Activated T-cell treated with anti-CD3 and anti-CD28 coated beads, Interleukin-2, amount 50 U/mL, for 48 hours (primary cell): ENCODE measurements at regions not wholly inside any gene's neighbourhood (a gene's known extent, or its start where the extent isn't known, plus 50 kb on each side); places are given as distances from the start of the nearest gene placed in this dataset.

Source experiments
- DNase-seq, 2 experiments: peaks; one replicate each; pipeline ENCODE4 v3.0.0-alpha.2; 2020

DNA sequence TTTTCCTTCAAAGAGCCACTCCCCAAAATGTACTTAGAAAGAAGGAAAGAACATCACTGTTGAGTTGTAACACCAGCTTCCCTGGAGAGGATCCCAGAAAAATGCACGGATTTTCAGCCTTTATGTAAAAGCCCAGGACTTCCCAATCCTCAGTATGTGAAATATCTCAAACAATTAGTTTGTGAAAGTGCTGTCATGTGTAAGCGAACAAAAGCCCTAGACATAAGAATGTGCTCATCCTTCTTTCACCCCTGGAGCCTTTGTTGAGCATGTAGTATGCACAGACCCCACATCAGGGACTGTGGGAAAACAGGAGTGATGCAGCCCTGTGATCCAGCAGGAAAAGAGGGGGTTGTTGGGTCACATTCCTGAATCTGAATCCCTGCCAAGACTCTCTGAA lies 441.4 kb upstream of the ZNF507 start:
- no peak for DNase-seq

DNA sequence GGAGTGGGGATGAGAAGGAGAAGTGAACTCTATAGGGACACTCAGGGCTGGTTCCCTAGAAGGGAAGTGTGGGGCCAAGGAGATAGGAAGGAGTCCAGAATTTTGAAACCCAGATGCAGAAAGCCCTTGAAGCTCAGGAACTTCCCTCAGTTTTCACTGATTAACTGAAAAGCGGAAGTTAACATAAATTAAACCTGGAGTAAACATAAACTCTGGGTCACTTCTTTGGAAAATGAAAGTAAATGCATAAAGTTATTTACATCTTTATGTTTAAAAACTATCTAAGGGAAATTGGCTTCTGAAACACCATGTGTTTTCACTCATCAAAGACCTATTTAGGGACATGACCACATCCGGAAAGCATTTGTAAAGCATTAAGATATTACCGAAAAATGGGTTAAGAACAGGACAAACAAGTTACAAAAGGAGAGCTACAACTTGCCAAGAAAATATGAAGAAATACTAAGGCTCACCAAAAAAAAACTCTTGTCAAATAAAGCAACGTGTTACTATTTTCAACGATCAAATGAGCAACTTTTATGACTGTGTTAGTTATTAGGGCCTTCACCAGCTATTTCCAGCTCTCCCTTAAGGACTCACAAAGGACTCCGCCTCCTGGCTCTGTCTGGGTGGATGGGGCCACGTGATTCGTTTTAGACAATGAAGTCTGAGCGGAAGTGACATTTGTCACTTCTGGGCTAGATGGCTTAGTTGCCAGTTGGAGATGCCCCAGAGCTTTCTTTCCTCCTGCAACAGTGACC lies 439.1 kb upstream of the ZNF507 start:
- no peak for DNase-seq

DNA sequence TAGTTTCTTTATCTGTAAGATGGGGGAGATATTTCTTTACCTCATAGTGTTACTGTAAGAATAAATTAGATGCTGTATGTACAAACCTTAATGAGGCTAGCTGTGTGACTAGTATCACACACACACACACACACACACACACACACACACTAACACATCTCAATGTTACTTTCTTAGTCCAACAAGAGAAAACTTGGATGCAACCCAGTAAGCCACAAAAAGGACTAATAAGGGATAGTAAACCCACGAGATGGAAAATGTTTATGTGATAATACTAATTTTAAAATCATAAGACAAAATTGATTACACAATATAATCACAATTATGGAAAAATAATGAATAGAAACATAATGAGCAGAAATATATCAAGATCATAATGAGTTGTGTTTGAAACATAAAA lies 437.7 kb upstream of the ZNF507 start:
- no peak for DNase-seq

DNA sequence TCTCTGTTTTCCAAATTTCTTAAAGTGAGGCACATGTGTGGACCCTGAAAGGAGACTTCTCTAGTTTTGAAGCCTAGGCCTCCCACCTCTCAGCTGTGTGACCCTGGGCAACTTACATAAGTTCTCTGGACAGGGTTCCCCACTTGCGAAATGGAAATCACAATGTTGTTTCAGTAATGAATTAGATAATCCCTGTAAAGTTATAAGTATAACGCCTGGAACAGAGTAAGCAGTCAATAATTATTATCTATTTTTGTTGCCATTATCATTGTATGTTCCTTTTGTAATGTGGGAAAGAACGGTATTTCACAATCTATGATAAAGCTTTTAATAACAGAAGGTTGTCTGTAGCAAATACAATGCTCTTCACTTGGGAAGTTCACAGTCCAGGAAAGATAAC lies 437.3 kb upstream of the ZNF507 start:
- DNase-seq: no peak

DNA sequence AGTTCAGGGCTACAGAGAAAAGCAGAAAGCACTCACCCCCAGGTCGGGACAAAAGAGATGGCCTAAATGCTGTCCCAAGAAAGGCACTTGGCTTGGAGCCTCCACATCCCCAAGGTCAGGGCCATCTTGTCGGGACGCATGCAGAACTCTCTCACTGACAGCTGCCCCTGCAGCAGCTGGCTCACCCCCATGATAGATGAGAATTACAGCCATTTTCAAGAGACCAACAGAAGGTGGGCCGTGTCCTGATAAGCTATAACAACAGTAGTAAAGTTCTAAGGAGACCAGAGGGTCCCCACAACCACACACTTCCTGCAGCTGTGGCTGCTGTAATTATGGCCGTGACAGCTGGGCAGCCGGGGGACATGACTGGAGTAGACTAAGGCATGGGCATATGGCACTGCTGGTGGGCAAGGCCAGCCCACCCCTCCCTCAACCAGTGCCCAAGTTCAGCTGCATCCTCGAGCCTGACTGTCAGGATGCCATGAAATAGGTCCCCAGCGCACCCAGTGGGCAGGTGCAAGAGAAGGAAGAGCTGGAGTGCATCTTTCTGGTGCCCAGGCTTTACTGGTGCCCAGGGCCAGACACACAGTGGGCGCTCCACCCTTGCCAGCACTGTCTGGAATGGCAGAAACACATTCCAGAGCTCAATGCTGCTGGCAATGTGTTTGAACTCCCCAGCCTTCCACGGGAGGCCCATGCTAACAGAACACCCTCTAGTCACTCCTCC lies 436.7 kb upstream of the ZNF507 start:
- DNase-seq: no peak

DNA sequence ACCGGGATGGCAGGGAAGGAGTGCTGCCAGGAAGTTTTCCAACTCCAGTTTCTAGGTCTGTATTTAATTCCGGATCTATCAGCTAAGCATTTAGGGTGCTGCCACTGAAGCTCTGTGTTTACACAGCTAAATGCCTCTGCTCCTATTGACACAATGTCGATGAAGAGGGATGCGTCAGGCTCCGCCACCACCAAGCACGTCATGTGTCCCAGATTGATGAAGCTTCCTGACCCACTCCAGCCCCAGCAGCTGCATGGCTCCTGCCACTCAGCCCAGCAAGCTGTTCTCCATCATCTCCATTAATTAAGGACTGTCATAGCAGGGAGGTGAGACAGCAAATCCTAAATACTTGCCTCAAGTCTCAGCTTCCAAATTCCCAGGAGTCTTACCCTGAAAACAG lies 435.2 kb upstream of the ZNF507 start:
- no peak for DNase-seq

DNA sequence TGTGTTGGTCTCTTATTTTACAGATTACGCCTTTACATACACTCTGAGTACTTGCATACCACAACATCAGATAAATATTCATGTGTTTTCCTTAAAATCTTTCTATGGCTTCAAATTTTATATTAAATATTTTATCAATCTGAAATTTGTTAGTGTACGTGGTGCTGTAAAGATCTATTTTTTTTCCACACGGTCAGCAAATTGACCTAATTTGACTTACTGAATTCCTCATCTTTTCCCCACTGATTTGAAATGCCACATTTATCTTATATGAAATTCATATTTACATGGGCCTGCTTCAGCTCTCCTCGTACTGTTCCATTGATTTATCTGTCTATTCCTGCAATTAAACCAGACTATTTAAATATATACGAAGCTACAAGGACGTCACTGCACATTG lies 433.8 kb upstream of the ZNF507 start:
- no peak for DNase-seq

DNA sequence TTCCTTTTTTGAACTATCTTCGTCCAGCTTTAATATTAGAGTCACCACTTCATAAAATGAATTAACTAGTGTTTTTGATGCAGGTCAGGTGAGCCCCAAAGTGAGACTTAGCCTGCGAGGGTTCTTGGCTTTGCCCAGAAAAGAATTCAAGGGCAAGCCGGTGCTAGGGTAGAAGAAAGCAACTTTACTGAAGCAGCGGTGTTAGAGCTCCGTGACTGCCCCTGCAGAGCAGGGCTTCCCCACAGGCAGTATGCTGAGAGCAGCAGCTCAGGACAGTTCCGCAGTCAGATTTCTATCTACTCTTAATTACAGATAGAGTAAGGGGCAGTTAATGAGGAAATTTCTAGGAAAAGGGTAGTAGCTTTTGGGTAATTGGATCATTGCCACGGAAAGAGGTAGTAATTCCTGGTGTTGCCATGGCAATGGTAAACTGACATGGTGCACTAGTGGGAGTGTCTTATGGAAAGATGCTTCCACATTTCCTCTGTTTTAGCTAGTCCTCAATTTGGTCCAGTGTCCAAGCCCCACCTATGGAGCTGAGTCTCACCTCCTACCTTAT lies 432.2 kb upstream of the ZNF507 start:
- DNase-seq: no peak

DNA sequence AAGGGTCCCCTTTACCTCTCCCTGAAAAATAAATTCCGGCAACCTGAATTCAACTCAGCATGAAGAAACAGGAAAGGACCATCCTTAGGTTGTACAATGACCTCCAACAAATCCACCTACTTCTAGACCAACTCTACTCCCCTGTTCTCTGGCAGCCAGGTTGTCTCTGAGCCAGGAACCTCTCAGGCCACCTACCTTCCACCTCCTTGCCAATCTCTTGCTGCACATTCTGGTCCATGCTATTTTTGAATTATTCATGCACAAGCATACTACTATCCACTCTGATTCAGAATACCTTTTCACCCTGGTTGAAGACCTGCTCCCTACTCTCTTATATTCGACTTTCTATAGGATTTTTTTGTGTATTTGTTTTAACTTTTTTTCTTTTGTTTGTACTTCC lies 415.0 kb upstream of the ZNF507 start:
- DNase-seq: no peak

DNA sequence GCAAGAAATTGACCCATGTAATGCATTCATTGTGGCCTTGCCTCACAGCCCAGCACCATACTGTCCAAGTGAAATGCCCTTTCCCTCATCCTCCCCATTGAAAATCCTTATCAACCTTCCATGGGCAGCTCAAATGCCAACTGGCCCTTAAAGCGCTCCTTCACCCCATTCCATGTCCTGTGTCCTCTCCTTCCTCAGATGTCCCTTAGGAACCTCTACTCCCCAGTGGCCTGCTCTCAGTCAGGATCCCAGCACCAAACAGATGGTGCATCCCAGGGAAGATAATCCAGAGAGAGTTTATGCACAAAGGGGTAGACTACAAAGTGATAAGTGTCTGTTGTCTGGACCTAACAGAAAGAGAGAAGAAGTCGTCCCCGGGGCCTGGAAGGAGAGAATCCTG lies 407.4 kb upstream of the ZNF507 start:
- no peak for DNase-seq

DNA sequence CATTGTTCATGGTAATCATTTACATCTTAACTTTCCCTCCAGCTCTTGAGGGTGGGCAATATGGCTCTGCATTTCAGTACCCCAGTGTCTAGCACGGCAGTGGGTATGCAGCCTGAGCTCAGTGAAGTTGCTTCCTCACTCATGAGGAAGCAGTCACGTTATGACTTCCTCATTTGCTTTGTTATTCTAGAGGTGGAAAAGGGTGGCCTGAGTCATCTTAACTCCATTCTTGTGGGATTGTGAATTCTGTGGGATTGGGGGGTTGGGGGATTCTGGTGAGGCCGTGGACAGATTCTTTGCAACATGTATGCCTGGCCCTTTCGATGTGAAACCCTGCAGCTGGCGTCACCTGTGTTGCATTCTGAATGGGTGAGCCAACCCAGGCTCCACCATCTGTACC lies 406.7 kb upstream of the ZNF507 start:
- no peak for DNase-seq

DNA sequence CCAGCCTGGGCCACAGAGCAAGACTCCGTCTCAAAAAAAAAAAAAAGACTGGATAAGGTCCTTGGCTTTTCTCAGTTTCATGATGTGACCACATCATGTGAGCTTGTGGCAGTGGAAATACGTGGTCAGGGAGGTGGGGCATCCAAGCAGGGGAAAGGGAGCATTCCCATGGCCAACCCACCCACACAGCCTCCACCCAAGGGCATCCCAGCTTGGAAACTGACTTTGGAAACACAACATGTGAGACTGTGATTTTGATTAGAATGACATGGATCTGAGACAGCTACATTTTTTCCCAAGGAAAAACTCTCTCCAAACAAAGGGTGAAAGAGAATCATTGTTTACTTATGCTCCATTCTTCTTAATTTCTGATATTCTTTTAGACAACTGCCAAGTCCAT lies 405.0 kb upstream of the ZNF507 start:
- no peak for DNase-seq

DNA sequence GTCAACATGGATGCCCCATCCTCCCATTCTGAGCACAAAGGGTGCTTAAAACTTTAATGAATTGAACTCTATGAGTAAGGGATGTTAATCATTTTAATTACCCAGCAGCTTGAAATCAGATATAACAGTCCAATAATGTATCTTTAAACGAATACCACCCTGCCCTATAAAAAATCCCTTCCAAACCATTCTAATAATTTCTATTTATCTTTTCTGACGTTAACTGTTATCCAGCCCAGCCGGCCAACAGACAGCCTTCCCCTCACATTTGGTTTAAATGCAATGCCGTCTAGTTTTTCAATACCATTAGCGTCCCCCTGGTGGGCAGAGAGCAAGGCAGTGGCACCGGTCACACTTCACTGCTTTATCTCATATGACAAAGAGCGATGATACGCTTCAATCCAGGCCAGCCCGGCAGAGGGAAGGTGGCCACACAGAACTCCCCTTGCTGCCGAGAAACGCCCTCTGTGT lies 402.2 kb upstream of the ZNF507 start:
- DNase-seq: no peak

DNA sequence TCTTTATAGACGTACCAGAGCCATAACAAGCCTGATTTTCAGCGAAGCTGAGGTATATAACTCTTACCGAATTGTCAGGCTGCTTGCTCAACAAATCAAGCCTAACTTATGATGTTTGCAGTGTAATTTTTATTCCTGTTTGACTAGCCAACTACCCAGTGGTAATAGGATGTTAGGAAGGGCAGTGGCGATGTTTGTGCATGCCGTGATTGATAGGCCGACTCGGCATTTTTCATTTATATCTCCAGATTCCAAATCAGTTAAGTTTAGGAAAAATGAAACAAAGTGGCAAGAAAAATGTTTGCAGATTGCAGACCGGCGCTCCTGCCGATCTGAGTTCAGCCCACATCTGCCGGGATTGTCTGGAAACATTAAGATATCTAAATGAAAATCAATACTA lies 401.6 kb upstream of the ZNF507 start:
- no peak for DNase-seq

DNA sequence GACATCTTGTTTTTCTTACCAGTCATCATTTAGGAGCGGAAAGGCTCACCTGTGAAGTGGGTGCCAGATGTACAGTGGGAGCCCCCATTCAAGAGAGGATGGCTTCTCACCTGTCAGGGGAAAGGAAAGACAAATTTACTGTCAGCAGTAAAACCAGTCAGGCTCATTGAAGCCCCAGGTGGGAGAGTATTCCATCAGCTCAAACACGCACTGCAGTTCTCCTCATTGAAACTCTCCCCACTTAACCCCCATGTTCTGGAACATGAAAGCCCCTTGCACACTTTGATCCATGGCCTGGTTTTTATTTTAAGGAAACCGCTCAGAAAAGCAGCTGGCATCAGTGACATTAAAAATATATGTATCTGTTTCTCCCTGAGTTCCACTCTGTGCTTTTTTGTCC lies 401.1 kb upstream of the ZNF507 start:
- no peak for DNase-seq

DNA sequence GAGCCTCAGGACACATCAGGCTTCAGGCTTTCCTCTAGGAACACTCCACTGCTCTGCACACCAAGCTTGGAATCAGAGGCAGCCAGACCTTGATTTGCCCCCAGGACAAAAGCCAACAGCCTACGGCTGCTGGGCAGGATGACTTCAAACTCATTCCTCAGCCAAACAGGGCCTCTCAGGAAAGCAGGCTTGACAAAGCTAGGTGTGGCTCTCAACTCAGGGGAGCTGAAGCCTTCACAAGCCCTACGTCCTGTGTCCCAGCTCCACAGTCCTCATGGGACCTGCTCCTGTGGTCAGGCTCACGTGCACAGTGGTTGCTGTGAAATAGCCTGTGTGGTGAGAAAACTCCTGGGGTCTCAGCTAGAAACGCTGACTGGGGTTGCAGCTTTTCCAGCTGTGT lies 398.9 kb upstream of the ZNF507 start:
- DNase-seq: no peak

DNA sequence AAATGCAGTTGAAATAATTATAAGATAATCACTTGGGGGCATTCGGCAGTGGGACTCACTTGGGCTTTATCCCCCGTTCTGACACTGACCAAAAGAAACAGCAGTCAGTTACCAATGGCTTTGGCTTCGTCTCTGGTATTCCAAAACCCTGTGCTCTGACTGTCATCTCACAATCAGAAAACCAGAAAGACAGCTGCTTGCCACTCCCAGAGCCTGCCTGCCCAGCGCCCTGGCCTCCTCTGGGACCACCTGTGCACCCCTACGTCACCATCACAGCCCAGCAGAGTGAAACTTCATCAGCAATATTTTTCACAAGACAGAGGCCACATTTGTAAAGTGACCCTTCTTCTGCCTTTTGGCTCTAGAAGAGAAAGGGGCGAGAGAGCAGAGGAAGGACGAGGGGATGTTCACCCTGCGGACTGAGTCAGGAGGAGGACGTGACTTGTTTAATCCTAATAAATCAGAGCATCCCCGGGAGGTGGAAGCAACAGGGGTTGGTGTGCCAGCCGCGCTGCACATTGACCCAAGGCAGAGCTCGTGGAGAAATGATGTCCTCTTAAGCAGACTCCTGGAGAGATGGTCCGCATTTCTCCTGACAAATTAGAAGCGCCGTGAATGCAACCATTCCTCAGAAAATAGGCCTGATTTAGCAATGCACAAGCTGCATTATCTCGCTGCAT lies 397.8 kb upstream of the ZNF507 start:
- DNase-seq: no peak

DNA sequence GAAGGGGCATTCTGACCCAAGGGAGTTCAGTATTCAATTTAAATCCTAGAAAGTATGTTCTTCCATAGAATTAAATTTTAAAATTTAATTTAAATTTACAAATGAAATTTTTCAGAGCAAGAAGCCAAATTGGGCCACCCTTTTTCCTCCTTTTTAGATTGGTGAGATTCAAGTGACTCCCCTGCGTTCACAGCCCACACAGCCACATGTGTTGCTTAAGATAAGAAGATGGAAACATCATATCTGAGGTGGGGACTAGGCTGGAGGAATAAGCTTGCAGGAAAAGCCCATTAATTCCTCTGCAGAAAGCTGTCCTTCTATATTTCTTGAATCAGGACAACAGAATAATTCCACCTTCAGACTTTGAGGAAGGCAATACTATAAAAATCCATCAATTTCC lies 392.7 kb upstream of the ZNF507 start:
- DNase-seq: no peak

DNA sequence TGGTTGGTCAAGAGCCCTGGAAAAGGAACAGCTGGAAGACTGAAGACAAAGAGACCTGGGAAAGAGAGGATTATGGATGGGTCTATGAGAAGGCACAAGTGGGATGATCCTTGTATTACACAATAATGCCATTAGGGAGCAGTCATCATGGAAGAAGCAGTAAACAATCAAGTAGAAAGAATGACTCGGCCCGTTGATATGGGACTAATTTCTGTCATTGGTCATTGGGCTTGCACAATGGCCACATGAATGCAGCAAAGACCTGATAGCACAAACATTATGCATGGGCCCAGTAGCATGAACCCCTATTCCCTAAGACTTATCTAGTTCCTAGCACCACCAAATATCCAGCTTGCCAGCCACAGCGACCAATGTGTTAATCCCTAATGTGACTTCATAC lies 390.3 kb upstream of the ZNF507 start:
- DNase-seq: no peak

DNA sequence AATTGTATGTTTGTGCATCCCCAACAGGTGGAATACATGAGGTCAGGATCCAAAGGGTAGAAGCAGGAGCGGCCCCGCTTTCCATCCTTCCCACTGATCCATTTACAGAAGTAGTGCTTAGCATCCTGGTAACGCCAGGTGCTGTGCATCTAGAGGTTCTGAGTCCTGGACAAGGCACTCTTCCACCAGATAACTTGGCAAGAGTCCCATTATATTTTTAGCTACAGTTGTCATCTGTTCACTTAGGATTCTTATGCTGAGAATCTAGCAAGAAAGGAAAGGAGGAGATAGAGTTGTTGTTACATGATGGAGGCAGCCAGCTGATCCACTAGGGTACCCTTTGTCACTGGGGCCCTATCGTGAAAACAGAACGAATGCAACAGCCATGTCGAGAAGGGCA lies 389.5 kb upstream of the ZNF507 start:
- no peak for DNase-seq

DNA sequence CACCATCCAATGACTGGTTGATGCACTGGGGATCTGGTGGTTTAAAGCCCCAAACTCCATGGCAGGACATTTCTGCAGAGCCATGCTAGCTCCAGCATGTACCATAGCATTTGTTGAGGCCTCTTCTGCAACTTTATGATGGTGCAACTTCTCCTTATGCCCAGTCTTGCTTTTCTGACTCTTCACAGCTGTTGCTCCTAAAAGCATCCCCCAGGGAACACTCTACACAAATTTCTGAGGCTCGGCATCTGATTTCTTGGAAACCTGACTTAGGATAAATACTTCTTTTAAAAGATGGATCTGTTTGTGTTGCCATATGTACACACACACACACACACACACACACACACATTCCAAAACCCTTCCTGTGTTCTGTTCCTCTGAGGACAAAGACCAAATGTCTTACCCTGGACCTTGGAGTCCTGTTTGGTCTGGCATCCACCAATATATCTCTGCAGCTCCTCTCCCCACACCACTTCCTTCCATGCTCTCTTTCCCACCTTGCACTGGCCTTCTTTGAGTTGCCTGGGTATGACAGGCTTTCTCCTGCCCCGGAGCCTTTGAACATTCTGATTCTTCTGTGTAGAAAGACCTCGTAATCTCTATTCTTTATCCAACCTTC lies 388.5 kb upstream of the ZNF507 start:
- no peak for DNase-seq

DNA sequence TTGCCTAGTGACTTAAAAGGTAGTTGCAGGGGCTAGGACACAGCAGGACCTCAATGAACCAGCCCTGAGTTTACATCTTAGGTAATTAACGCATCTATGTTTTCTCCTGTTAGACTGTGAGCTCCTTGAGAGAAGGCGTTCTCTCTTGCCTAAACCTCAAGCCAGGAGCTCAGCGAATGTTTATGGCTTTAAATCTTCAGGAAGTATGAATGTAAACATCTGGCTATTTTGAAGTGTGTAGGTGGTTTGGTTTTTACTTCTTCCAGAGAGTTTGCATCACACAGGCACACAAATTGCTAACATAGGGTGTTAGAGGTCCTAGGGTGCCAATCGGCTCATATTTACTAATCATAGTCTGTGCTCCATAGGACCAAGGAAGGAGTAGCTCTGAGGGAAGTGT lies 387.7 kb upstream of the ZNF507 start:
- no peak for DNase-seq

DNA sequence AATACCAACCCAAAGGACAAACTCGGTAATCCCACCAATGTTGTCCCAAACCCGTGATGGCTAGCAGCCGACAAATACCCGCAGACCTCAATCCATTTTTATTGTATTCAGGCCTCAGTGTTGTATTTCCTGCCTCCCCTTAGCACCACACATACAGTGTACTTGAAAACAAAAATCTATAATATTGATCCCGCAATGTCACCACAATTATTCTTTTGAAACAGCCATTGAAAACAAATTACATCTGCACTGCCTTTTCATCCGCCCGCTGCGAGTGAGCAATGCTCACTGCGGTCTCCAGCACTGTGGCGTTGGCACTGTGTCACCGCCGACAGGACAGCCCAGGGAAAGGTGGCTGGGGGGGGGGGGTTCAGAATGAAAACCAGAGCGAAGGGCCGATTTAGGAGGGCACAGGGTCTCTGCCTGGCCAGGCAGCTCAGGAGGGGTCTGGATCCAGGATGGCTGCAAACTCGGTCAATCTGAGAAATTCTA lies 385.8 kb upstream of the ZNF507 start:
- DNase-seq: no peak
